Neural progenitor cell (in vitro differentiated cells): ENCODE measurements at regions not wholly inside any gene's neighbourhood (a gene's known extent, or its start where the extent isn't known, plus 50 kb on each side); places are given as distances from the start of the nearest gene placed in this dataset.

Source experiments
- EZH2 ChIP-seq: fragments of 200-600 bp; sonication (generic); IDR thresholded peaks from 2 replicates; pipeline ENCODE4 v1.6.1; 2017; ENCODE audit warnings: antibody characterized with exemption, mild to moderate bottlenecking, moderate library complexity
- EZH2phosphoT487 ChIP-seq: fragments of 200-600 bp; sonication (generic); IDR thresholded peaks from 2 replicates; pipeline ENCODE4 v1.6.1; 2017; ENCODE audit warnings: antibody characterized with exemption
- TF ChIP-seq, protein P1 (sequence below): fragments of 200-600 bp; sonication (generic); IDR thresholded peaks from 2 replicates; pipeline ENCODE4 v1.5.1; 2017; ENCODE audit warnings: antibody characterized with exemption, mild to moderate bottlenecking

DNA sequence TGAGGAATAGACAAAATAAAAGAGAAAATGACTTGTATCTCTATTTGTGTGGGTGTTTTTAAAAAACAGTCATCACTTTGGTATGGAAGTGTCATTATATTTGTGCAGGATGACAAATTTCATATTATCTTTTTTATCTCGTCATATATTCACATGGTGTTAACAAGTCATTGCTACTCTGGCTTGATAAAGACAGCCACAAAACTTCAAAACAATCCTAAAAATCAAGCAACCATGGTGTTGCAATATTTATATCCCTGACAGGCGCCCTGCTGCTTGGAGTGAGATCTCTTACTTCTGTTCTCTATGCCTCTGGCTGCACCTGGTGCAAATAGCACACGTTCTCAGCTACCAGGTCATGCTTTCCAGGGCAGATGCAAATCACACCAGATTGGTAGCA is 278.0 kb upstream of the EPHA4 start:
- TF ChIP-seq, protein P1, sequence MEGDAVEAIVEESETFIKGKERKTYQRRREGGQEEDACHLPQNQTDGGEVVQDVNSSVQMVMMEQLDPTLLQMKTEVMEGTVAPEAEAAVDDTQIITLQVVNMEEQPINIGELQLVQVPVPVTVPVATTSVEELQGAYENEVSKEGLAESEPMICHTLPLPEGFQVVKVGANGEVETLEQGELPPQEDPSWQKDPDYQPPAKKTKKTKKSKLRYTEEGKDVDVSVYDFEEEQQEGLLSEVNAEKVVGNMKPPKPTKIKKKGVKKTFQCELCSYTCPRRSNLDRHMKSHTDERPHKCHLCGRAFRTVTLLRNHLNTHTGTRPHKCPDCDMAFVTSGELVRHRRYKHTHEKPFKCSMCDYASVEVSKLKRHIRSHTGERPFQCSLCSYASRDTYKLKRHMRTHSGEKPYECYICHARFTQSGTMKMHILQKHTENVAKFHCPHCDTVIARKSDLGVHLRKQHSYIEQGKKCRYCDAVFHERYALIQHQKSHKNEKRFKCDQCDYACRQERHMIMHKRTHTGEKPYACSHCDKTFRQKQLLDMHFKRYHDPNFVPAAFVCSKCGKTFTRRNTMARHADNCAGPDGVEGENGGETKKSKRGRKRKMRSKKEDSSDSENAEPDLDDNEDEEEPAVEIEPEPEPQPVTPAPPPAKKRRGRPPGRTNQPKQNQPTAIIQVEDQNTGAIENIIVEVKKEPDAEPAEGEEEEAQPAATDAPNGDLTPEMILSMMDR, result no peak
- TF ChIP-seq EZH2 (no peak), EZH2phosphoT487 (no peak)
